ENCODE measurements at regions not wholly inside any gene's neighbourhood (a gene's known extent, or its start where the extent isn't known, plus 50 kb on each side); places are given as distances from the start of the nearest gene placed in this dataset.

DNA sequence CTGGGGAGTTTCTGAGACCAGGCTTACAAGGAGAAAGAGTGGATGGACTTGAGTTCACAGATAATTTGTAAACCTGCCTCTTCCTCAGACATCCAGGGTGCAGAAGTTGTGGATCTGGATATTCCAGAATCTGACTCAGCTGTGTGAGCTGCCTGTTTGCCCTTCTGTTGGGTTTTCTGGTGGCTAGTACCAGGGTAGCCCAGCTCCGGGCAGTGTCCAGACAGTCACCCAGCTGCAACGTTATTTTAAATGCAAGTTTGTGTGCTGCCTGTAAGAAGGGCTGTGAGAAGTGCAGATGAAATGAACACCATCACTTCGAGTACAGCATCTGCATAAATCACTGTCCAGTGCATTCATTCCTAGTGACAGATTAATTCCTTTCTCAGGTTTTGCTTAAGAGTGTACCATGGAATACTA, 1053.0 kb downstream of the TUSC7 start:
- TF ChIP-seq CTCF (IDR thresholded peaks at IDR 0.05 in 4 of 5, conservative IDR thresholded peaks at IDR 0.05 in 1 of 5) (no peak), POLR2A (IDR thresholded peaks at IDR 0.05) (no peak)

Measured in gastrocnemius medialis (tissue), 4 donors.